Testis (tissue), 2 donors: ENCODE measurements at regions not wholly inside any gene's neighbourhood (a gene's known extent, or its start where the extent isn't known, plus 50 kb on each side); places are given as distances from the start of the nearest gene placed in this dataset.

ENCODE experiments used
- POLR2A ChIP-seq: fragments of 450-650 bp; IDR thresholded peaks from one replicate; pipeline ENCODE4 v1.6.1; 2017; ENCODE audit warnings: antibody characterized with exemption, mild to moderate bottlenecking, moderate library complexity
- TF ChIP-seq, protein P1 (sequence below), 3 experiments: fragments of 450-650 bp in 2 of 3; fragments of 200-600 bp in 1 of 3; sonication (generic) in 1 of 3; IDR thresholded peaks; one replicate each; pipeline ENCODE4 v1.5.1; 2016 to 2019; ENCODE audit warnings: antibody characterized with exemption in 3 of 3, mild to moderate bottlenecking in 2 of 3, moderate library complexity in 1 of 3

GRCh38 chr3:110383356-110383755 lies 688.3 kb upstream of the NECTIN3 start:
- TF ChIP-seq POLR2A, result no peak
- TF ChIP-seq, protein P1, sequence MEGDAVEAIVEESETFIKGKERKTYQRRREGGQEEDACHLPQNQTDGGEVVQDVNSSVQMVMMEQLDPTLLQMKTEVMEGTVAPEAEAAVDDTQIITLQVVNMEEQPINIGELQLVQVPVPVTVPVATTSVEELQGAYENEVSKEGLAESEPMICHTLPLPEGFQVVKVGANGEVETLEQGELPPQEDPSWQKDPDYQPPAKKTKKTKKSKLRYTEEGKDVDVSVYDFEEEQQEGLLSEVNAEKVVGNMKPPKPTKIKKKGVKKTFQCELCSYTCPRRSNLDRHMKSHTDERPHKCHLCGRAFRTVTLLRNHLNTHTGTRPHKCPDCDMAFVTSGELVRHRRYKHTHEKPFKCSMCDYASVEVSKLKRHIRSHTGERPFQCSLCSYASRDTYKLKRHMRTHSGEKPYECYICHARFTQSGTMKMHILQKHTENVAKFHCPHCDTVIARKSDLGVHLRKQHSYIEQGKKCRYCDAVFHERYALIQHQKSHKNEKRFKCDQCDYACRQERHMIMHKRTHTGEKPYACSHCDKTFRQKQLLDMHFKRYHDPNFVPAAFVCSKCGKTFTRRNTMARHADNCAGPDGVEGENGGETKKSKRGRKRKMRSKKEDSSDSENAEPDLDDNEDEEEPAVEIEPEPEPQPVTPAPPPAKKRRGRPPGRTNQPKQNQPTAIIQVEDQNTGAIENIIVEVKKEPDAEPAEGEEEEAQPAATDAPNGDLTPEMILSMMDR (IDR thresholded peaks at IDR 0.05), result no peak
